Tibial nerve (tissue), 4 donors: ENCODE measurements at regions not wholly inside any gene's neighbourhood (a gene's known extent, or its start where the extent isn't known, plus 50 kb on each side); places are given as distances from the start of the nearest gene placed in this dataset.

Experiments used
- DNase-seq, 2 donors: peaks; one replicate each; pipeline ENCODE4 v3.0.0-alpha.2; 2019; ENCODE audit warnings: low spot score in 2 of 2
- H3K27ac ChIP-seq, 4 donors: fragments of 200-600 bp; sonication (generic) in 3 of 4; one replicate each; pipeline ENCODE4 v1.5.1; 2017 to 2019; ENCODE audit warnings: mild to moderate bottlenecking in 1 of 4
- H3K27me3 ChIP-seq, 2 donors: fragments of 200-600 bp; sonication (generic) in 1 of 2; one replicate each; pipeline versions ENCODE4 v1.5.1 to v1.6.0; 2017 to 2019
- H3K36me3 ChIP-seq, 3 donors: fragments of 200-600 bp; sonication (generic); one replicate each; pipeline ENCODE4 v1.5.1; 2018 to 2019
- H3K4me1 ChIP-seq, 4 donors: fragments of 200-600 bp; sonication (generic) in 3 of 4; one replicate each; pipeline ENCODE4 v1.5.1; 2017 to 2019
- H3K4me3 ChIP-seq, 4 donors: fragments of 200-600 bp; sonication (generic) in 3 of 4; one replicate each; pipeline ENCODE4 v1.5.1; 2017 to 2019; ENCODE audit warnings: mild to moderate bottlenecking in 1 of 4, moderate library complexity in 1 of 4
- H3K9me3 ChIP-seq, 4 donors: fragments of 200-600 bp; sonication (generic) in 3 of 4; one replicate each; pipeline ENCODE4 v1.5.1; 2017 to 2019
- EP300 ChIP-seq, 2 donors: sonication (generic); formaldehyde crosslinking; IDR thresholded peaks; one replicate each; pipeline ENCODE4 v1.6.1; 2017; ENCODE audit warnings: antibody characterized with exemption in 2 of 2, mild to moderate bottlenecking in 1 of 2
- POLR2A ChIP-seq, 2 donors: fragments of 450-650 bp; IDR thresholded peaks; one replicate each; pipeline ENCODE4 v1.6.1; 2017; ENCODE audit warnings: antibody characterized with exemption in 2 of 2, mild to moderate bottlenecking in 2 of 2, moderate library complexity in 2 of 2
- WGBS, 2 donors: methylation state at CpG; one replicate each; pipeline ENCODE4 v1.1.5; 2018; 5-methylcytosine and 5-hydroxymethylcytosine counted together
- TF ChIP-seq, protein P1 (sequence below), 5 experiments: fragments of 200-600 bp in 3 of 5; fragments of 450-650 bp in 2 of 5; sonication (generic) in 3 of 5; IDR thresholded peaks; one replicate each; pipeline ENCODE4 v1.5.1; 2016 to 2019; ENCODE audit warnings: antibody characterized with exemption in 5 of 5, mild to moderate bottlenecking in 3 of 5, moderate library complexity in 2 of 5

DNA sequence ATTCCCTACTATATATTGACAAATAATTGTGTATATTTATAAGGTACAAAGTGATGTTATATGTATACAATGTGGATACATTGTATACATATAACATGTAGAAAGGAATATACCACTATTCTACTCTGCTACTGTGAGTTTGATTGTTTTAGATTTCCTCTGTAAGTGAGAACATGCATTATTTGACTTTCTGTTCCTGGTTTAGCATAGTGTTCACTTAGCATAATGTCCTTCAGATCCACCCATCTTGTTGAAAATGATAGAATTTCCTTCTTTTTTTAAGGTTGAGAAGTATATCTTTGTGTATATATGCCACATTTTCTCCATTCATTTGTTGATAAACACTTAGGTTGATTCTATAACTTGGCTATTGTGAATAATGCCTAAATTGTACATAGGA is 140.8 kb upstream of the BDNF start:
- no peaks in the 10 kb centered on the region for H3K36me3 ChIP-seq
- H3K4me1 ChIP-seq = no peaks in the 10 kb centered on the region
- TF ChIP-seq POLR2A (IDR thresholded peaks at IDR 0.05) (no peak), EP300 (IDR thresholded peaks at IDR 0.05) (no peak)
- TF ChIP-seq, protein P1, sequence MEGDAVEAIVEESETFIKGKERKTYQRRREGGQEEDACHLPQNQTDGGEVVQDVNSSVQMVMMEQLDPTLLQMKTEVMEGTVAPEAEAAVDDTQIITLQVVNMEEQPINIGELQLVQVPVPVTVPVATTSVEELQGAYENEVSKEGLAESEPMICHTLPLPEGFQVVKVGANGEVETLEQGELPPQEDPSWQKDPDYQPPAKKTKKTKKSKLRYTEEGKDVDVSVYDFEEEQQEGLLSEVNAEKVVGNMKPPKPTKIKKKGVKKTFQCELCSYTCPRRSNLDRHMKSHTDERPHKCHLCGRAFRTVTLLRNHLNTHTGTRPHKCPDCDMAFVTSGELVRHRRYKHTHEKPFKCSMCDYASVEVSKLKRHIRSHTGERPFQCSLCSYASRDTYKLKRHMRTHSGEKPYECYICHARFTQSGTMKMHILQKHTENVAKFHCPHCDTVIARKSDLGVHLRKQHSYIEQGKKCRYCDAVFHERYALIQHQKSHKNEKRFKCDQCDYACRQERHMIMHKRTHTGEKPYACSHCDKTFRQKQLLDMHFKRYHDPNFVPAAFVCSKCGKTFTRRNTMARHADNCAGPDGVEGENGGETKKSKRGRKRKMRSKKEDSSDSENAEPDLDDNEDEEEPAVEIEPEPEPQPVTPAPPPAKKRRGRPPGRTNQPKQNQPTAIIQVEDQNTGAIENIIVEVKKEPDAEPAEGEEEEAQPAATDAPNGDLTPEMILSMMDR (IDR thresholded peaks at IDR 0.05) = no peak
- H3K27me3 ChIP-seq = no peaks in the 10 kb centered on the region
- no peak overlapping the region for H3K27ac ChIP-seq
- no peaks in the 10 kb centered on the region for H3K9me3 ChIP-seq
- no peak for DNase-seq
- H3K4me3 ChIP-seq = no peak overlapping the region

DNA sequence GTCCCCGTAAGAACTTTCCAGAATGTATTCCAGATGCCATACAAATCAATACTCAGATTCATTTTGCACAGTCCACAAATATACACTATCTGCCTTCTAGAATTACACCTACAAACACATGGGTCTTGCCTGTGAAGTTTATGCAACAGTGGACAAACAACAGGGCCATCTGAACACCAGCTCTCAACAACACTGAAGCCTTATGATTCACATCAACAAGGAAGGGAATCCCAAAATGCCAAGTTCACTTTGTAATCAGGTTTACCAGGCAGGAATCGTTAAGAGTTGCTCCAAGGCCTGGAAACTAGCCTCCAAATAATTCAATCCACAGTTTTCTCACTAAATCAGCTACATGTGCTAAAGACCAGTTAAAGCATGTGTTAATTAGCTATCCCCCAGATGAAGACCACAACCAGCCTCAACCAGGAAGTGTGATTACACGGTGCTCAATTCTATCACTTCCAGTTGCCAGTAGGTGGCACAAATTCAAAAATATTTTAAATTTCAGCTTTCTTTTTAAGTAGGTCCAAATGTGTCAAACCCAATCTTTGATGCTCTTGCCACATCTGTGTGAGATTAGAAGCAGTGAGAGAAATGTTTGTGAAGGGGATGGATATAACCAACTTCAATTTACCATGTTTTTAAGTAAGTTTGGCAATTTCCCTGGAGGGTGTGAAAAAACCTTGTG is 139.1 kb upstream of the BDNF start:
- no peak overlapping the region for H3K4me3 ChIP-seq
- H3K4me1 ChIP-seq = no peaks in the 10 kb centered on the region
- no peak for DNase-seq
- no peaks in the 10 kb centered on the region for H3K27me3 ChIP-seq
- no peak overlapping the region for H3K27ac ChIP-seq
- no peak for TF ChIP-seq POLR2A (IDR thresholded peaks at IDR 0.05)
- TF ChIP-seq, protein P1 (IDR thresholded peaks at IDR 0.05) = no peak
- TF ChIP-seq EP300 (IDR thresholded peaks at IDR 0.05) = no peak
- H3K9me3 ChIP-seq = no peaks in the 10 kb centered on the region
- no peaks in the 10 kb centered on the region for H3K36me3 ChIP-seq
- 43 to 44% methylated on average over 3 of the region's 3 CpGs for WGBS, 2 donors

DNA sequence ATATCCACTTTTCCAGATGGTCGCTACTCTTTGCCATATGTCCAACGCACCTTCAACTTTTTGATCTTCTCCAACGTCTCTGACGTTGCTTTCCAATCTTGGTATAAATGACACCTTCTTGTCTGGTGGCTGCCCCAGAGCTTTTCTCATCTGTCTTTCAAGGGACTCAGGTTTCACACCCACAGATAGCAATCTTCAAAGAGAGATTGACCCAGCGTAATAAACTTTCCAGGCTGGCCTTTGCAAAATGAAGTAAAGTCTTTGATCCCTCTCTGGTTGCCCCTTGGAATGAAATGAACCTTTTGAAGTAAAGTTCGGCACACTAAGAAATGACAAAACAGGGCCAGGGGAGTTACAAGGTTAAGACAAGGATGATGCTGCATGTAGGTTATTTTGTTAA is 138.4 kb upstream of the BDNF start:
- Histone ChIP-seq H3K4me1 (no peaks in the 10 kb centered on the region), H3K27ac (no peak overlapping the region), H3K9me3 (no peaks in the 10 kb centered on the region), H3K27me3 (no peaks in the 10 kb centered on the region), H3K36me3 (no peaks in the 10 kb centered on the region), H3K4me3 (no peak overlapping the region)
- no peak for TF ChIP-seq POLR2A (IDR thresholded peaks at IDR 0.05)
- TF ChIP-seq, protein P1 (IDR thresholded peaks at IDR 0.05) = no peak
- no peak for TF ChIP-seq EP300 (IDR thresholded peaks at IDR 0.05)
- 39 to 42% methylated on average over 6 of the region's 6 CpGs for WGBS, 2 donors
- no peak for DNase-seq

DNA sequence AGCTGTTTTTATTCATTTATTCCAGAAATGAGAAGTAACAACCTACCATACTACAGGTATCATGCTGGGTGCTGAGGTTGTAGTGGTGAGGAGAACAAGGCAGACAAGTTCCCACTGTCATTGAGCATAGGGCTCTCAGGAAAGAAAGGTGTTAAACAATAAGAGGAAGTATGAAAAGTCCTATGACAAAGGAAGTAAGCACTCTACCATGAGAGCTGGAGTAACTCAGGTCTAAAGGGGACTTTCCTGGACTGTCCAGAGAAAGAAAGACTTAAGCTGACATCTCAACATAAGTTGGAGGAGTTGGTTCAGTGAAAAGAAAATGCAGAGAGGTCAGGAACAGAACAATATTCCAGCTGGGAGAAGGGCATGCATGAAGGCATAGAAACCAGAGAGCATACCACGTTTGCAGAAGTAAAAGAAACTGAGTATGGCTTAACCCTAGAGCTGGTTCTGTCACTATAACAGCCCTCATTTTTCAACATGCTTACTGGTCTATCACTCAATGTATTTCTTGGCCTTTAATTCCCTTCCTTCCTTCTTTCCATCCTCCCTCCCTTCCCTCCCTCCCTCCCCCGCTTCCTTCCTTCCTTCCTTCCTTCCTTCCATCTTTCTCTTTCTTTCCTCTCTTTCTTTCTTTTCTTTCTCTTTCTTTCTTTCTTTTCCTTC is 137.8 kb upstream of the BDNF start:
- H3K4me1 ChIP-seq = no peaks in the 10 kb centered on the region
- no peaks in the 10 kb centered on the region for H3K9me3 ChIP-seq
- no peak overlapping the region for H3K27ac ChIP-seq
- 52 to 60% methylated on average over 2 of the region's 2 CpGs for WGBS, 2 donors
- DNase-seq = no peak
- no peaks in the 10 kb centered on the region for H3K36me3 ChIP-seq
- TF ChIP-seq EP300 (IDR thresholded peaks at IDR 0.05) (no peak), POLR2A (IDR thresholded peaks at IDR 0.05) (no peak)
- TF ChIP-seq, protein P1 (IDR thresholded peaks at IDR 0.05) = no peak
- no peak overlapping the region for H3K4me3 ChIP-seq
- no peaks in the 10 kb centered on the region for H3K27me3 ChIP-seq

DNA sequence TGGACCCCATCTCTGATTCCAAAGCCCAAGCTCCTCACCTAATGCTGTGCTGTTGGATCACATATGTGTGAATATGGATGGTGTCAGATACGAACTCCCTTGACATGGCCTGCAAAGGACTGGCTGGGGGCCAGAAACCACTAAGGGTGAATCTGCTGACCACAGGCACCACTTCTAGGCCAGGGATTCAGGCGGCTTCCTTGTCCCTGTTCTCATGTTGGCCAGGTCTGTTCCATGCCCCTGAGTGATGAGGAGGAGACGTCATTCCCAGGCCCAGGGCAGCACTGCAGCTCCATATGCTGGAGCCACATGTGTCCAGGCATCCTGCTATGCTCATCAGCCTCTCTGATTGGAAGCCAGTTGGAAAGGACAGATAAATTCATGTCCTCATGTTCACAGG is 130.0 kb upstream of the BDNF start:
- Histone ChIP-seq H3K36me3 (no peaks in the 10 kb centered on the region), H3K4me1 (no peaks in the 10 kb centered on the region), H3K27ac (no peak overlapping the region), H3K27me3 (no peaks in the 10 kb centered on the region), H3K9me3 (peaks cover 0 to 5% (median 0%) of the 10 kb centered on the region in 4 donors), H3K4me3 (no peak overlapping the region)
- DNase-seq = no peak
- TF ChIP-seq, protein P1 (IDR thresholded peaks at IDR 0.05) = no peak
- WGBS, 2 donors = 62 to 79% methylated on average over 3 of the region's 3 CpGs
